ENCODE measurements at regions not wholly inside any gene's neighbourhood (a gene's known extent, or its start where the extent isn't known, plus 50 kb on each side); places are given as distances from the start of the nearest gene placed in this dataset.
"Not testable (repeated sequence)": the region's sequence is repeated elsewhere in the genome, so short reads cannot be mapped to it uniquely, and the experiment has no call there.

- not testable (repeated sequence) for DNase-seq
Observed at GRCh38 chr5:62221881-62222280, 84.1 kb upstream of the KIF2A start.

- peak in 1 of 3 donors; percentile 21 for DNase-seq
Observed at GRCh38 chr5:62222305-62222704, 83.7 kb upstream of the KIF2A start.

- DNase-seq = not testable (repeated sequence)
Observed at GRCh38 chr5:62223312-62223670, 82.7 kb upstream of the KIF2A start.

GRCh38 chr5:62224987-62225601 lies 80.9 kb upstream of the KIF2A start:
- DNase-seq = not testable (repeated sequence)

GRCh38 chr5:62230876-62231388 lies 75.1 kb upstream of the KIF2A start:
- not testable (repeated sequence) for DNase-seq

- DNase-seq = no peak
Observed at GRCh38 chr5:62231576-62231975, 74.4 kb upstream of the KIF2A start.

GRCh38 chr5:62232218-62232617 lies 73.8 kb upstream of the KIF2A start:
- not testable (repeated sequence) for DNase-seq

GRCh38 chr5:62233083-62234046 lies 72.6 kb upstream of the KIF2A start:
- DNase-seq = not testable (repeated sequence)

GRCh38 chr5:62236593-62236992 lies 69.4 kb upstream of the KIF2A start:
- peak in 1 of 3 donors; percentile 3 for DNase-seq

GRCh38 chr5:62237944-62238343 lies 68.1 kb upstream of the KIF2A start:
- DNase-seq = not testable (repeated sequence)

- not testable (repeated sequence) for DNase-seq
Observed at GRCh38 chr5:62238584-62238983, 67.4 kb upstream of the KIF2A start.

- not testable (repeated sequence) for DNase-seq
Observed at GRCh38 chr5:62240494-62240893, 65.5 kb upstream of the KIF2A start.

- not testable (repeated sequence) for DNase-seq
Observed at GRCh38 chr5:62242000-62242399, 64.0 kb upstream of the KIF2A start.

GRCh38 chr5:62243046-62243445 lies 63.0 kb upstream of the KIF2A start:
- not testable (repeated sequence) for DNase-seq

- not testable (repeated sequence) for DNase-seq
Observed at GRCh38 chr5:62248192-62248591, 57.8 kb upstream of the KIF2A start.

GRCh38 chr5:62250085-62250484 lies 55.9 kb upstream of the KIF2A start:
- not testable (repeated sequence) for DNase-seq

- DNase-seq = not testable (repeated sequence)
Observed at GRCh38 chr5:62250919-62251318, 55.1 kb upstream of the KIF2A start.

- DNase-seq = not testable (repeated sequence)
Observed at GRCh38 chr5:62252519-62252918, 53.5 kb upstream of the KIF2A start.

- DNase-seq = peak in 2 of 3 donors; percentile 22 to 66
Observed at GRCh38 chr5:62255551-62255950, 50.5 kb upstream of the KIF2A start.

- peak in 1 of 3 donors; percentile 40 for DNase-seq
Observed at GRCh38 chr5:62256161-62257019, 49.6 kb upstream of the KIF2A start.

Measured in muscle of back (tissue), 3 donors.